ENCODE measurements at regions not wholly inside any gene's neighbourhood (a gene's known extent, or its start where the extent isn't known, plus 50 kb on each side); places are given as distances from the start of the nearest gene placed in this dataset.

- Histone ChIP-seq H3K9me3 (no peaks in the 10 kb centered on the region), H3K4me1 (no peaks in the 10 kb centered on the region), H3K27me3 (no peaks in the 10 kb centered on the region), H3K27ac (no peak overlapping the region), H3K4me3 (no peak overlapping the region), H3K36me3 (no peaks in the 10 kb centered on the region)
- ATAC-seq (no peak), DNase-seq (peak in 2 of 4 donors; percentile 44 to 52)
- no peak for TF ChIP-seq CTCF (IDR thresholded peaks at IDR 0.05)
- intact Hi-C loops (cut with DNase I): no loop called here
These were observed 430.4 kb downstream of the MTX2 start for GRCh38 chr2:176699644-176700043.

- TF ChIP-seq CTCF (IDR thresholded peaks at IDR 0.05): no peak
- Histone ChIP-seq H3K27me3 (no peaks in the 10 kb centered on the region), H3K4me1 (no peaks in the 10 kb centered on the region), H3K9me3 (no peaks in the 10 kb centered on the region), H3K27ac (no peak overlapping the region), H3K36me3 (no peaks in the 10 kb centered on the region), H3K4me3 (no peak overlapping the region)
- intact Hi-C loops (cut with DNase I): no loop called here
- DNase-seq (no peak), ATAC-seq (no peak)
These were observed 432.9 kb downstream of the MTX2 start for GRCh38 chr2:176702131-176702530.

- H3K9me3 ChIP-seq: no peaks in the 10 kb centered on the region
- ATAC-seq (no peak), DNase-seq (no peak)
- intact Hi-C loops (cut with DNase I): no loop called here
- H3K4me3 ChIP-seq: no peak overlapping the region
- no peak overlapping the region for H3K27ac ChIP-seq
- no peak for TF ChIP-seq CTCF (IDR thresholded peaks at IDR 0.05)
- no peaks in the 10 kb centered on the region for H3K27me3 ChIP-seq
- H3K4me1 ChIP-seq: no peaks in the 10 kb centered on the region
- no peaks in the 10 kb centered on the region for H3K36me3 ChIP-seq
These were observed 435.1 kb downstream of the MTX2 start for GRCh38 chr2:176704282-176704858.

GRCh38 chr2:176709149-176709951 lies 440.1 kb downstream of the MTX2 start:
- Histone ChIP-seq H3K4me1 (no peaks in the 10 kb centered on the region), H3K4me3 (no peak overlapping the region), H3K36me3 (no peaks in the 10 kb centered on the region), H3K27me3 (no peaks in the 10 kb centered on the region), H3K9me3 (no peaks in the 10 kb centered on the region), H3K27ac (no peak overlapping the region)
- intact Hi-C loops (cut with DNase I): no loop called here
- ATAC-seq: peak; percentile 32
- peak in 3 of 4 donors; percentile 41 to 53 (median 51) for DNase-seq
- no peak for TF ChIP-seq CTCF (IDR thresholded peaks at IDR 0.05)

- TF ChIP-seq CTCF (IDR thresholded peaks at IDR 0.05): no peak
- Histone ChIP-seq H3K36me3 (no peaks in the 10 kb centered on the region), H3K27me3 (no peaks in the 10 kb centered on the region), H3K27ac (no peak overlapping the region), H3K4me1 (no peaks in the 10 kb centered on the region), H3K4me3 (no peak overlapping the region), H3K9me3 (no peaks in the 10 kb centered on the region)
- intact Hi-C loops (cut with DNase I): no loop called here
- ATAC-seq (no peak), DNase-seq (no peak)
These were observed 440.7 kb downstream of the MTX2 start for GRCh38 chr2:176709991-176710390.

Data from left lung (tissue), 4 donors.